ENCODE measurements at regions not wholly inside any gene's neighbourhood (a gene's known extent, or its start where the extent isn't known, plus 50 kb on each side); places are given as distances from the start of the nearest gene placed in this dataset.

- TF ChIP-seq POLR2AphosphoS5 (IDR thresholded peaks at IDR 0.05; ENCODE audit: low read depth, low read length) (no peak), SIN3A (IDR thresholded peaks at IDR 0.05; ENCODE audit: borderline replicate concordance, insufficient read depth, low read length) (no peak), REST (IDR thresholded peaks at IDR 0.05; ENCODE audit: insufficient read depth in 1 of 2, low read depth in 2 of 2, low read length in 2 of 2) (no peak), FOXP2 (optimal IDR thresholded peaks at IDR 0.05; ENCODE audit: borderline replicate concordance, extremely low read depth, extremely low read length, insufficient read depth) (no peak), TAF1 (IDR thresholded peaks at IDR 0.05; ENCODE audit: borderline replicate concordance, insufficient read depth, low read length) (no peak)
Measured at GRCh38 chr20:56143759-56144158, 104.8 kb upstream of the MC3R start.

- TF ChIP-seq FOXP2 (optimal IDR thresholded peaks at IDR 0.05; ENCODE audit: borderline replicate concordance, extremely low read depth, extremely low read length, insufficient read depth) (no peak), REST (IDR thresholded peaks at IDR 0.05; ENCODE audit: insufficient read depth in 1 of 2, low read depth in 2 of 2, low read length in 2 of 2) (no peak), TAF1 (IDR thresholded peaks at IDR 0.05; ENCODE audit: borderline replicate concordance, insufficient read depth, low read length) (no peak), POLR2AphosphoS5 (IDR thresholded peaks at IDR 0.05; ENCODE audit: low read depth, low read length) (no peak), SIN3A (IDR thresholded peaks at IDR 0.05; ENCODE audit: borderline replicate concordance, insufficient read depth, low read length) (no peak)
Measured at GRCh38 chr20:56151834-56152233, 96.7 kb upstream of the MC3R start.

GRCh38 chr20:56153926-56154325 lies 94.6 kb upstream of the MC3R start:
- TF ChIP-seq REST (IDR thresholded peaks at IDR 0.05; ENCODE audit: insufficient read depth in 1 of 2, low read depth in 2 of 2, low read length in 2 of 2) (no peak), POLR2AphosphoS5 (IDR thresholded peaks at IDR 0.05; ENCODE audit: low read depth, low read length) (no peak), FOXP2 (optimal IDR thresholded peaks at IDR 0.05; ENCODE audit: borderline replicate concordance, extremely low read depth, extremely low read length, insufficient read depth) (no peak), SIN3A (IDR thresholded peaks at IDR 0.05; ENCODE audit: borderline replicate concordance, insufficient read depth, low read length) (no peak), TAF1 (IDR thresholded peaks at IDR 0.05; ENCODE audit: borderline replicate concordance, insufficient read depth, low read length) (no peak)

GRCh38 chr20:56155625-56156024 lies 92.9 kb upstream of the MC3R start:
- no peak for TF ChIP-seq TAF1 (IDR thresholded peaks at IDR 0.05; ENCODE audit: borderline replicate concordance, insufficient read depth, low read length)
- TF ChIP-seq REST (IDR thresholded peaks at IDR 0.05; ENCODE audit: insufficient read depth in 1 of 2, low read depth in 2 of 2, low read length in 2 of 2) = no peak
- no peak for TF ChIP-seq POLR2AphosphoS5 (IDR thresholded peaks at IDR 0.05; ENCODE audit: low read depth, low read length)
- TF ChIP-seq FOXP2 (optimal IDR thresholded peaks at IDR 0.05; ENCODE audit: borderline replicate concordance, extremely low read depth, extremely low read length, insufficient read depth) = no peak
- no peak for TF ChIP-seq SIN3A (IDR thresholded peaks at IDR 0.05; ENCODE audit: borderline replicate concordance, insufficient read depth, low read length)

All from PFSK-1 (cell line).